NCI-H2171 (cell line): ENCODE measurements at regions not wholly inside any gene's neighbourhood (a gene's known extent, or its start where the extent isn't known, plus 50 kb on each side); places are given as distances from the start of the nearest gene placed in this dataset.

Experiments
- DNase-seq: peaks from one replicate; lab custom pipeline; 2025; lab: John Stamatoyannopoulos, UW

- DNase-seq: no peak
These were observed 174.1 kb upstream of the EEA1 start for GRCh38 chr12:93103154-93103553.

- DNase-seq: no peak
These were observed 175.4 kb upstream of the EEA1 start for GRCh38 chr12:93104535-93104934.

GRCh38 chr12:93106910-93107309 is 177.8 kb upstream of the EEA1 start:
- no peak for DNase-seq

GRCh38 chr12:93107514-93108312 is 178.6 kb upstream of the EEA1 start:
- DNase-seq: no peak

- DNase-seq: no peak
These were observed 179.9 kb upstream of the EEA1 start for GRCh38 chr12:93108985-93109384.

- DNase-seq: no peak
These were observed 180.6 kb upstream of the EEA1 start for GRCh38 chr12:93109551-93110203.

- no peak for DNase-seq
These were observed 182.7 kb upstream of the EEA1 start for GRCh38 chr12:93111773-93112172.

GRCh38 chr12:93113317-93114006 is 184.4 kb upstream of the EEA1 start:
- DNase-seq: no peak

GRCh38 chr12:93115198-93115601 is 186.1 kb upstream of the EEA1 start:
- no peak for DNase-seq

GRCh38 chr12:93115646-93116045 is 186.6 kb upstream of the EEA1 start:
- no peak for DNase-seq

GRCh38 chr12:93116632-93117031 is 187.5 kb upstream of the EEA1 start:
- DNase-seq: no peak

GRCh38 chr12:93121729-93122488 is 192.8 kb upstream of the EEA1 start:
- no peak for DNase-seq

- no peak for DNase-seq
These were observed 193.5 kb upstream of the EEA1 start for GRCh38 chr12:93122569-93123091.

- DNase-seq: no peak
These were observed 196.0 kb upstream of the EEA1 start for GRCh38 chr12:93125126-93125525.

GRCh38 chr12:93126069-93126474 is 197.0 kb upstream of the EEA1 start:
- DNase-seq: no peak

- DNase-seq: no peak
These were observed 198.0 kb upstream of the EEA1 start for GRCh38 chr12:93127107-93127560.

GRCh38 chr12:93127582-93128331 is 198.7 kb upstream of the EEA1 start:
- DNase-seq: peak; percentile 34

- no peak for DNase-seq
These were observed 199.2 kb upstream of the EEA1 start for GRCh38 chr12:93128332-93128707.

GRCh38 chr12:93130366-93131054 is 201.4 kb upstream of the EEA1 start:
- no peak for DNase-seq

GRCh38 chr12:93133361-93133760 is 204.3 kb upstream of the EEA1 start:
- no peak for DNase-seq
